Lower lobe of right lung (tissue), 2 donors: ENCODE measurements at regions not wholly inside any gene's neighbourhood (a gene's known extent, or its start where the extent isn't known, plus 50 kb on each side); places are given as distances from the start of the nearest gene placed in this dataset.

Source experiments
- ATAC-seq, 2 donors: fragments of 200-7000 bp; cut with Tn5 transposase; one replicate each; pipeline ENCODE4 v1.9.1; 2020 to 2022; ENCODE audit warnings: mild to moderate bottlenecking in 2 of 2, moderate library complexity in 2 of 2
- DNase-seq: peaks from one replicate; pipeline ENCODE4 v3.0.0-alpha.2; 2020
- H3K27ac ChIP-seq: fragments of 200-600 bp; one replicate; pipeline ENCODE4 v1.8.0; 2022
- H3K27me3 ChIP-seq: fragments of 200-600 bp; one replicate; pipeline ENCODE4 v1.8.0; 2022; ENCODE audit warnings: low read depth
- H3K36me3 ChIP-seq: fragments of 200-600 bp; one replicate; pipeline ENCODE4 v1.8.0; 2022; ENCODE audit warnings: mild to moderate bottlenecking
- H3K4me1 ChIP-seq: fragments of 200-600 bp; one replicate; pipeline ENCODE4 v1.8.0; 2022
- H3K4me3 ChIP-seq: fragments of 200-600 bp; one replicate; pipeline ENCODE4 v1.8.0; 2022; ENCODE audit warnings: mild to moderate bottlenecking
- H3K9me3 ChIP-seq: fragments of 200-600 bp; one replicate; pipeline ENCODE4 v1.8.0; 2022
- intact Hi-C: fragments of 100-400 bp; cut with DNase I; formaldehyde crosslinking; loops from one replicate; pipeline ENCODE4 v1.11.0; 2022
- TF ChIP-seq, protein P1 (sequence below): fragments of 200-600 bp; IDR thresholded peaks from one replicate; pipeline ENCODE4 v1.8.0; 2022; ENCODE audit warnings: antibody characterized with exemption, mild to moderate bottlenecking
- donor health status: DM: no; HTN: yes; CAD: no; lungs with severe emphysema.

DNA sequence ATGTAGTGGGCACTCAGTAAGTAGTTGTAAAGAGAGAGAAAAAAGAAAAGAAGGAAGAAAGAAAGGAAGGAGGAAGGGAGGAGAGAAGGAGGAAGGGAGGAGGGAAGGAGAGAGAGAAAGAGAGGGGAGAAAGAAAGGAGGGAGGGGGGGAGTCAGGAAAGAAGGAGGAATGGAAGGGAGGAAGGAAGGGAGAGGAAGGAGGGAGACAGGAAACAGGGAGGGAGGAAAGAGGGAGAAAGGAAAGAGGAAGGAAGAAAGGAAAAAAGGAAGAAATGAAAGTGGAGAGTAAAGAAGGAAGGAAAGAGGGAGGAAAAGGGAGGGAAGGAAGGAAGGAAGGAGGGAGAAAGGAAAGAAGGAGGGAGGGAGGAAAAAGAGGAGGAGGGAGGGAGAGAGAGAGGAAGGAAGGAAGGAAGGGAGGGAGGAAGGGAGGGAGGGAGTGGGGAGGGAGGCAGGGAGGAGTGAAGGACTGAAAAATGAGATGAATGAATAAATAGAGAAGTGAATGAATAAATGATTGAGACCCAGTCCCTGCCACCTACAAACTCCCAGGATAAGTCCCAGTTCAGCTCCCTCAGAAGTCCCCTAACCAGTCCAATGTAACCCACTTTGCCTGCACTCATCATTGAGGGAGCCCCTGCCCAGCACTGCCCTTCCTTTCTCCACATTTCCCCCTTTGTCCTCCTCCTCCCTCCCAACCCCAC, 739.0 kb upstream of the TBX3 start:
- Histone ChIP-seq H3K9me3 (no peaks in the 10 kb centered on the region), H3K27me3 (no peaks in the 10 kb centered on the region), H3K36me3 (no peaks in the 10 kb centered on the region), H3K4me3 (no peak overlapping the region), H3K27ac (no peak overlapping the region), H3K4me1 (no peaks in the 10 kb centered on the region)
- DNase-seq = no peak
- TF ChIP-seq, protein P1, sequence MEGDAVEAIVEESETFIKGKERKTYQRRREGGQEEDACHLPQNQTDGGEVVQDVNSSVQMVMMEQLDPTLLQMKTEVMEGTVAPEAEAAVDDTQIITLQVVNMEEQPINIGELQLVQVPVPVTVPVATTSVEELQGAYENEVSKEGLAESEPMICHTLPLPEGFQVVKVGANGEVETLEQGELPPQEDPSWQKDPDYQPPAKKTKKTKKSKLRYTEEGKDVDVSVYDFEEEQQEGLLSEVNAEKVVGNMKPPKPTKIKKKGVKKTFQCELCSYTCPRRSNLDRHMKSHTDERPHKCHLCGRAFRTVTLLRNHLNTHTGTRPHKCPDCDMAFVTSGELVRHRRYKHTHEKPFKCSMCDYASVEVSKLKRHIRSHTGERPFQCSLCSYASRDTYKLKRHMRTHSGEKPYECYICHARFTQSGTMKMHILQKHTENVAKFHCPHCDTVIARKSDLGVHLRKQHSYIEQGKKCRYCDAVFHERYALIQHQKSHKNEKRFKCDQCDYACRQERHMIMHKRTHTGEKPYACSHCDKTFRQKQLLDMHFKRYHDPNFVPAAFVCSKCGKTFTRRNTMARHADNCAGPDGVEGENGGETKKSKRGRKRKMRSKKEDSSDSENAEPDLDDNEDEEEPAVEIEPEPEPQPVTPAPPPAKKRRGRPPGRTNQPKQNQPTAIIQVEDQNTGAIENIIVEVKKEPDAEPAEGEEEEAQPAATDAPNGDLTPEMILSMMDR = no peak
- intact Hi-C loops = no loop called here
- no peak for ATAC-seq

DNA sequence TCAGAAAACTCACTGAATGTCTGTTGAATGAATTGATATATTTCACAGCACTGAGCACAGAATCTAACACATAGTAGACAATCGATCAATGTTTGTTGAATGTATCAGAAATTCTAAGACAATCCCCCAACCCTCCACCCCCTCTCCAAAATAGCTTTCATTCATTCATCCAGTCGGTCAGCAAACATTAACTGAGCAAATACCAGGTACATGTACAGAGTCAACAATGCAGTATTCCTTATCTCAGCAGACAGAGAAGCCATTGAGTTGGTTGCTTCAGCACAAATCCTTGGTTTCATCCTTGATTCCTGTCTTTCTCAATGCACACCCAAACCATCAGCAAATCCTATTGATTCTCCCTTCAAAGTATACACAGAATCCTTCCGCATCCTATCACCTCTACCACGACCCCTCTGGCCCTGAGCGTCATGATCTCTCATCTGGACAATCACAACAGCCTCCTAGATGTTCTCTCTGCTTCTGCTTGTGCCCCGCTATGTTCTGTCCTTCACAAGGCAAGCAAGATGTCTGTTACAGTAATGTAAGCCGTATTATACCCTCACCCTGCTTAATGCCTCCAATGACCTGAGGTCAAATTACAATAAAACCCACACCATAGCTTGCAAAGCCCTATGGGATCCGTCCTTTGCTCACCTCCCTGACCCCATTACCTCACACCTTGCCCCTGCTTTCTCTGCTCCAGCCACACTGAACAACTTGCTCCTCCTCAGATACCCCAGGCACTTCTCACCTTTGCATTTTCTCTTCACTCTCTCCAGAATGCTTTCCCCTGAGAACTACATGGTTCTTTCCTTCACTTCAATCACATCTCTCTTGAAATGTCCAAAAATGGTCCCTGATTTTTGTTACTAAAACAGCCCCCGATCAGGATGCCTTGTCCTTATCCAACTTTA, 738.1 kb upstream of the TBX3 start:
- DNase-seq = no peak
- TF ChIP-seq, protein P1 = no peak
- Histone ChIP-seq H3K27me3 (no peaks in the 10 kb centered on the region), H3K4me1 (no peaks in the 10 kb centered on the region), H3K4me3 (no peak overlapping the region), H3K36me3 (no peaks in the 10 kb centered on the region), H3K27ac (no peak overlapping the region), H3K9me3 (no peaks in the 10 kb centered on the region)
- no peak for ATAC-seq
- intact Hi-C loops = no loop called here

DNA sequence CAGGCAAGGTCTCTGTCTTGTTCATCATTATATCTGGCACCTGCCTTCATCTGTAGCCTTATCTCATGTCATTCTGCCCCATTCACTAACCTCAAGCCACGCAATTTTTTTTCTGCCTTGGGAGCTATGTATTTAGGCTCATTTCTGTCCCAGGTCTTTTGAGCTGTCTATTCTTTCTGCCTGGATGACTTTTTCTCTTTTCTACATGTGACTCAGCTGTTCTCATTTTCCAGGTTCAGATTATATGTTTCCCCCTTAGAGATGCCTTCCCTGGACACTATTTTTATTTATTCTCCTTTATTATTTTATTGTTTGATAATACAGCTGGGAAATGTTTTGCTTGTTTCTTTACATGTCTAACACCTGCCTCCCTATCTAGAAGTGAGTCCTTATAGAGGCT, 737.4 kb upstream of the TBX3 start:
- intact Hi-C loops = no loop called here
- DNase-seq (no peak), ATAC-seq (no peak)
- H3K36me3 ChIP-seq = no peaks in the 10 kb centered on the region
- TF ChIP-seq, protein P1 = no peak
- no peaks in the 10 kb centered on the region for H3K27me3 ChIP-seq
- no peaks in the 10 kb centered on the region for H3K4me1 ChIP-seq
- H3K27ac ChIP-seq = no peak overlapping the region
- H3K4me3 ChIP-seq = no peak overlapping the region
- H3K9me3 ChIP-seq = no peaks in the 10 kb centered on the region

DNA sequence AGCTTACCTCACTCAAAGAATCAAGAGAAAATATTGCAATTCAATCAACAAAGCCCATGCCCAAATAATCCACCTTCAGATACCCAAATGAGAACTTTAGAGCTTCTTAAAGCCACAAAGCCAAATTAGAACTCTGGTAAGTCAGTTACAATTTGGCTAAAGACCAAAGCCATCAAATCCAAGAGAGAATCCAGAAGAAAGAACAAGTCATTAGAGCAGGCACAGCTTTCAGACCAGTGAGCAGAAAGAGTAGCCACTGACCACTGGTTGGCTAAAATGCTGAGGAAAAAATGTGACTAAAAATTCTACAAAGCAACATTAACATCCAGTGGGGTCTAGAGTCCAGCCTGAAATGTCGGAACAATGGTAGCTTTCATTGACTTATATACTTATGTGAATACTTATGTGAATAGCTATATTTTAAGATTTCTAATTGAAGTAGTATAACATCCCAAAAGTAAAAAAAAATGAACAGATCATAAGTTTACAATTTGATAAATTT, 735.2 kb upstream of the TBX3 start:
- DNase-seq (no peak), ATAC-seq (no peak)
- no peak overlapping the region for H3K27ac ChIP-seq
- H3K4me3 ChIP-seq = no peak overlapping the region
- H3K4me1 ChIP-seq = no peaks in the 10 kb centered on the region
- H3K27me3 ChIP-seq = no peaks in the 10 kb centered on the region
- no peaks in the 10 kb centered on the region for H3K36me3 ChIP-seq
- H3K9me3 ChIP-seq = no peaks in the 10 kb centered on the region
- intact Hi-C loops = no loop called here
- TF ChIP-seq, protein P1 = no peak

DNA sequence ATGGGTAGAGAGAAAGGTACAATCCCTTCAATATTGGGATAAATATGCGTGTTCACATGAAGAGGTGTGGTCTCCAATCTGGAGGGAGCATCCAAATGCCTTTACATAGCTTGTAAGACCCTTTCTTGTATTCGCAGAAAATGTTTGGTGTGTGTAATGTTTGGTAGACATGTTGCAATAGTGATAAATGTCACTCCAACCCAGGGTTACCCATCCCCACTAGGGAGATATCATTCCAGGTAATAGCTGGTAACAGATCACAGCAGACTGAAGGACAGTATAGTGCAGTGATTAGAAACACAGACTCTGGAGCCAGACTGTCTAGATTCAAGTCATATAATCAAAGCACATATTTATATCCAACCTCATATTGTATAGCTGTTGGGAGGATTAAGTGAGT, 733.6 kb upstream of the TBX3 start:
- intact Hi-C loops = no loop called here
- TF ChIP-seq, protein P1 = no peak

More for the DNA sequence above, 733.6 kb upstream of the TBX3 start:
- Histone ChIP-seq H3K9me3 (no peaks in the 10 kb centered on the region), H3K4me1 (no peaks in the 10 kb centered on the region), H3K36me3 (no peaks in the 10 kb centered on the region), H3K27ac (no peak overlapping the region), H3K27me3 (no peaks in the 10 kb centered on the region), H3K4me3 (no peak overlapping the region)
- no peak for ATAC-seq
- no peak for DNase-seq
